ENCODE measurements at regions not wholly inside any gene's neighbourhood (a gene's known extent, or its start where the extent isn't known, plus 50 kb on each side); places are given as distances from the start of the nearest gene placed in this dataset.
A peak's percentile ranks its signal among the peaks of the same experiment; 100 is the strongest.

GRCh38 chr5:10839118-10839517, 78.1 kb upstream of the DAP start:
- no peak overlapping the region for H2AFZ ChIP-seq (ENCODE audit: low read depth, low read length)
- H3K27me3 ChIP-seq (ENCODE audit: low read depth, low read length) = no peaks in the 10 kb centered on the region
- peaks cover 9% of the 10 kb centered on the region for H3K4me1 ChIP-seq (ENCODE audit: low read length)
- no peaks in the 10 kb centered on the region for H3K36me3 ChIP-seq (replicated peaks; ENCODE audit: low read depth, low read length)
- H3K4me2 ChIP-seq (ENCODE audit: low read length) = no peak overlapping the region
- H3K9me3 ChIP-seq (ENCODE audit: insufficient read depth, low read length) = no peaks in the 10 kb centered on the region
- H4K20me1 ChIP-seq (ENCODE audit: insufficient read depth, low read length) = no peaks in the 10 kb centered on the region
- TF ChIP-seq, protein P1, sequence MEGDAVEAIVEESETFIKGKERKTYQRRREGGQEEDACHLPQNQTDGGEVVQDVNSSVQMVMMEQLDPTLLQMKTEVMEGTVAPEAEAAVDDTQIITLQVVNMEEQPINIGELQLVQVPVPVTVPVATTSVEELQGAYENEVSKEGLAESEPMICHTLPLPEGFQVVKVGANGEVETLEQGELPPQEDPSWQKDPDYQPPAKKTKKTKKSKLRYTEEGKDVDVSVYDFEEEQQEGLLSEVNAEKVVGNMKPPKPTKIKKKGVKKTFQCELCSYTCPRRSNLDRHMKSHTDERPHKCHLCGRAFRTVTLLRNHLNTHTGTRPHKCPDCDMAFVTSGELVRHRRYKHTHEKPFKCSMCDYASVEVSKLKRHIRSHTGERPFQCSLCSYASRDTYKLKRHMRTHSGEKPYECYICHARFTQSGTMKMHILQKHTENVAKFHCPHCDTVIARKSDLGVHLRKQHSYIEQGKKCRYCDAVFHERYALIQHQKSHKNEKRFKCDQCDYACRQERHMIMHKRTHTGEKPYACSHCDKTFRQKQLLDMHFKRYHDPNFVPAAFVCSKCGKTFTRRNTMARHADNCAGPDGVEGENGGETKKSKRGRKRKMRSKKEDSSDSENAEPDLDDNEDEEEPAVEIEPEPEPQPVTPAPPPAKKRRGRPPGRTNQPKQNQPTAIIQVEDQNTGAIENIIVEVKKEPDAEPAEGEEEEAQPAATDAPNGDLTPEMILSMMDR (IDR thresholded peaks at IDR 0.05; ENCODE audit: low read depth, low read length) = no peak
- no peak for TF ChIP-seq EZH2phosphoT487 (IDR thresholded peaks at IDR 0.05; ENCODE audit: low read depth)
- H3K9ac ChIP-seq (ENCODE audit: low read length) = no peak overlapping the region
- H3K4me3 ChIP-seq (ENCODE audit: low read length) = no peak overlapping the region
- H3K27ac ChIP-seq (ENCODE audit: low read length) = no peak overlapping the region
- H3K79me2 ChIP-seq (ENCODE audit: low read length) = no peaks in the 10 kb centered on the region

DNA sequence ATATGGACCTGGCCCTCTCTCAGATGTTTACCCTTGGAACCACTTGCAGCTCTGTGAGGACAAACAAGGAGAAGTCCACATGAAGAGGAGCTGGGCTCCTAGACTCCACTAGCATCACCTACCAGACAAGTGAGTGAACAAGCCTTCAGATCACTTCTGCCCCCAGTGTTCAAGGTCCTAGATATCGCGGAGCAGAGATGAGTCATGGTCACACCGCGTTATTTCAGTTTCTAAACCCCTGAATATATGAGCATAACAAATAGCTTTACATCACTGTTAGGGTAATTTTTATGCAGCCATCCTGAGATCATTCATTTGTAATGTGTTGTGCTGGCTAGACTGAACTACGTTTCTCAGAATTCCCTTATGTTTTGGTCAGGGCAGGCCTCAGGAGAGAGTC, 77.0 kb upstream of the DAP start:
- H3K27ac ChIP-seq (ENCODE audit: low read length) = no peak overlapping the region
- no peak for TF ChIP-seq EZH2phosphoT487 (IDR thresholded peaks at IDR 0.05; ENCODE audit: low read depth)
- TF ChIP-seq, protein P1 (IDR thresholded peaks at IDR 0.05; ENCODE audit: low read depth, low read length) = no peak; the same call in 1 of the 2 replicates
- H3K79me2 ChIP-seq (ENCODE audit: low read length) = no peaks in the 10 kb centered on the region
- no peaks in the 10 kb centered on the region for H3K36me3 ChIP-seq (replicated peaks; ENCODE audit: low read depth, low read length)
- no peaks in the 10 kb centered on the region for H3K9me3 ChIP-seq (ENCODE audit: insufficient read depth, low read length)
- H3K4me3 ChIP-seq (ENCODE audit: low read length) = no peak overlapping the region
- H3K27me3 ChIP-seq (ENCODE audit: low read depth, low read length) = no peaks in the 10 kb centered on the region
- H3K9ac ChIP-seq (ENCODE audit: low read length) = no peak overlapping the region
- peaks cover 9% of the 10 kb centered on the region for H3K4me1 ChIP-seq (ENCODE audit: low read length)
- H2AFZ ChIP-seq (ENCODE audit: low read depth, low read length) = 0 out of 2 replicates have a peak overlapping the region, but pooled peaks have one; percentile 39
- H4K20me1 ChIP-seq (ENCODE audit: insufficient read depth, low read length) = no peaks in the 10 kb centered on the region
- peak overlapping the region; percentile 28 for H3K4me2 ChIP-seq (ENCODE audit: low read length)

- Histone ChIP-seq H3K4me2 (ENCODE audit: low read length) (no peak overlapping the region), H3K4me1 (ENCODE audit: low read length) (peaks cover 9% of the 10 kb centered on the region), H3K27me3 (ENCODE audit: low read depth, low read length) (no peaks in the 10 kb centered on the region), H4K20me1 (ENCODE audit: insufficient read depth, low read length) (no peaks in the 10 kb centered on the region), H2AFZ (ENCODE audit: low read depth, low read length) (no peak overlapping the region), H3K9me3 (ENCODE audit: insufficient read depth, low read length) (no peaks in the 10 kb centered on the region), H3K36me3 (replicated peaks; ENCODE audit: low read depth, low read length) (no peaks in the 10 kb centered on the region), H3K79me2 (ENCODE audit: low read length) (no peaks in the 10 kb centered on the region), H3K4me3 (ENCODE audit: low read length) (no peak overlapping the region), H3K9ac (ENCODE audit: low read length) (no peak overlapping the region), H3K27ac (ENCODE audit: low read length) (no peak overlapping the region)
- TF ChIP-seq, protein P1 (IDR thresholded peaks at IDR 0.05; ENCODE audit: low read depth, low read length) = no peak
- TF ChIP-seq EZH2phosphoT487 (IDR thresholded peaks at IDR 0.05; ENCODE audit: low read depth) = no peak
Observed at GRCh38 chr5:10836986-10837385, 76.0 kb upstream of the DAP start.

DNA sequence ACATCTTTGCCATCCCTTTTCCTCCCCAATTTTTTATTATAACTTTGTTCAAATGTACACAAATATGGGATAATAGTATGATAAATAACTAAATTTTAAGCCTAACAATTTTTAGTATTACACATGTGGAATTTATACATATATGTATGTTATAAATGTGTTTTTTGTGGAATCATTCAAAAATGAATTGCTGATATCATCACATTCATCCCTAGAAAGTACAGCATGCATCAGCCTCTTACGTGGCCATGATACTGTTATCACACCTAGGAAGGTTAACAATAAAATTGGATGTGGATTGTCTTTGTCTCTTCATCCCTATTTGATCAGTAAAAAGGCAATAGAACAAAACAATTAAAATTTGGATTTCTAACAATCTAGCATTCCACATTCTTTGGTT, 73.7 kb upstream of the DAP start:
- Histone ChIP-seq H4K20me1 (ENCODE audit: insufficient read depth, low read length) (no peaks in the 10 kb centered on the region), H3K4me2 (ENCODE audit: low read length) (no peak overlapping the region), H3K9ac (ENCODE audit: low read length) (no peak overlapping the region), H3K9me3 (ENCODE audit: insufficient read depth, low read length) (no peaks in the 10 kb centered on the region), H3K27me3 (ENCODE audit: low read depth, low read length) (no peaks in the 10 kb centered on the region), H3K79me2 (ENCODE audit: low read length) (no peaks in the 10 kb centered on the region), H3K36me3 (replicated peaks; ENCODE audit: low read depth, low read length) (no peaks in the 10 kb centered on the region), H3K27ac (ENCODE audit: low read length) (no peak overlapping the region), H3K4me3 (ENCODE audit: low read length) (no peak overlapping the region), H2AFZ (ENCODE audit: low read depth, low read length) (no peak overlapping the region), H3K4me1 (ENCODE audit: low read length) (peaks cover 9% of the 10 kb centered on the region)
- TF ChIP-seq, protein P1 (IDR thresholded peaks at IDR 0.05; ENCODE audit: low read depth, low read length) = no peak
- no peak for TF ChIP-seq EZH2phosphoT487 (IDR thresholded peaks at IDR 0.05; ENCODE audit: low read depth)

Data from OCI-LY3 (cell line).